Uterus (tissue), 3 donors: ENCODE measurements at regions not wholly inside any gene's neighbourhood (a gene's known extent, or its start where the extent isn't known, plus 50 kb on each side); places are given as distances from the start of the nearest gene placed in this dataset.

Experiments
- DNase-seq, 2 donors: peaks; one replicate each; pipeline ENCODE4 v3.0.0-alpha.2; 2019 to 2020
- H3K27ac ChIP-seq, 2 donors: fragments of 200-600 bp; sonication (generic); 1 replicate in 1 of 2; 2 replicates in 1 of 2; pipeline ENCODE4 v1.5.1; 2016 to 2018
- H3K27me3 ChIP-seq, 2 donors: fragments of 200-600 bp; sonication (generic); one replicate each; pipeline ENCODE4 v1.5.1; 2018 to 2019; ENCODE audit warnings: control low read depth in 1 of 2
- H3K36me3 ChIP-seq, 2 donors: fragments of 200-600 bp; sonication (generic); one replicate each; pipeline ENCODE4 v1.5.1; 2019; ENCODE audit warnings: control low read depth in 1 of 2
- H3K4me1 ChIP-seq, 2 donors: fragments of 200-600 bp; sonication (generic); one replicate each; pipeline ENCODE4 v1.5.1; 2018 to 2019; ENCODE audit warnings: control low read depth in 1 of 2
- H3K4me3 ChIP-seq, 2 donors: fragments of 200-600 bp; sonication (generic); 1 replicate in 1 of 2; 2 replicates in 1 of 2; pipeline ENCODE4 v1.5.1; 2018 to 2019; ENCODE audit warnings: mild to moderate bottlenecking in 1 of 2
- H3K9me3 ChIP-seq, 2 donors: fragments of 200-600 bp; sonication (generic); one replicate each; pipeline ENCODE4 v1.5.1; 2019; ENCODE audit warnings: control low read depth in 1 of 2
- CTCF ChIP-seq, 4 experiments: fragments of 200-600 bp in 2 of 4; fragments of 450-650 bp in 2 of 4; sonication (generic) in 2 of 4; IDR thresholded peaks; one replicate each; pipeline ENCODE4 v1.5.1; 2016 to 2019; ENCODE audit warnings: antibody characterized with exemption in 4 of 4, mild to moderate bottlenecking in 2 of 4, moderate library complexity in 1 of 4
- POLR2A ChIP-seq, 2 donors: fragments of 450-650 bp; IDR thresholded peaks; one replicate each; pipeline ENCODE4 v1.6.1; 2016; ENCODE audit warnings: antibody characterized with exemption in 2 of 2, mild to moderate bottlenecking in 1 of 2, moderate library complexity in 1 of 2
- intact Hi-C: fragments of 100-400 bp; cut with DNase I; formaldehyde crosslinking; loops from one replicate; pipeline ENCODE4 v1.15.1; 2023; ENCODE audit warnings: low total_unique reads
- donor health status: DM: yes; HTN: yes; CAD: no.

GRCh38 chr1:81044708-81045107 is 756.0 kb upstream of the ADGRL2 start:
- no peak overlapping the region for H3K27ac ChIP-seq
- H3K4me1 ChIP-seq, result no peaks in the 10 kb centered on the region
- no peaks in the 10 kb centered on the region for H3K27me3 ChIP-seq
- TF ChIP-seq CTCF (IDR thresholded peaks at IDR 0.05), result no peak
- TF ChIP-seq POLR2A (IDR thresholded peaks at IDR 0.05), result no peak
- H3K4me3 ChIP-seq, result no peak overlapping the region
- no peaks in the 10 kb centered on the region for H3K36me3 ChIP-seq
- DNase-seq, result no peak
- no peaks in the 10 kb centered on the region for H3K9me3 ChIP-seq
- intact Hi-C loops, result no loop called here

GRCh38 chr1:81042225-81042624 is 758.5 kb upstream of the ADGRL2 start:
- H3K4me3 ChIP-seq, result no peak overlapping the region
- intact Hi-C loops, result no loop called here
- H3K27ac ChIP-seq, result no peak overlapping the region
- H3K27me3 ChIP-seq, result no peaks in the 10 kb centered on the region
- TF ChIP-seq CTCF (IDR thresholded peaks at IDR 0.05) (no peak), POLR2A (IDR thresholded peaks at IDR 0.05) (no peak)
- no peaks in the 10 kb centered on the region for H3K4me1 ChIP-seq
- H3K36me3 ChIP-seq, result no peaks in the 10 kb centered on the region
- no peaks in the 10 kb centered on the region for H3K9me3 ChIP-seq
- DNase-seq, result no peak

- no peak for TF ChIP-seq POLR2A (IDR thresholded peaks at IDR 0.05)
- no peak for TF ChIP-seq CTCF (IDR thresholded peaks at IDR 0.05)
- Histone ChIP-seq H3K4me1 (no peaks in the 10 kb centered on the region), H3K36me3 (no peaks in the 10 kb centered on the region), H3K4me3 (no peak overlapping the region), H3K27ac (no peak overlapping the region), H3K9me3 (no peaks in the 10 kb centered on the region), H3K27me3 (no peaks in the 10 kb centered on the region)
- DNase-seq, result no peak
- intact Hi-C loops, result no loop called here
Measured at GRCh38 chr1:81034291-81034690, 766.4 kb upstream of the ADGRL2 start.

- DNase-seq, result no peak
- H3K4me1 ChIP-seq, result no peaks in the 10 kb centered on the region
- H3K27ac ChIP-seq, result no peak overlapping the region
- H3K4me3 ChIP-seq, result no peak overlapping the region
- TF ChIP-seq POLR2A (IDR thresholded peaks at IDR 0.05), result no peak
- TF ChIP-seq CTCF (IDR thresholded peaks at IDR 0.05), result no peak
- intact Hi-C loops, result no loop called here
- H3K36me3 ChIP-seq, result no peaks in the 10 kb centered on the region
- H3K27me3 ChIP-seq, result no peaks in the 10 kb centered on the region
- no peaks in the 10 kb centered on the region for H3K9me3 ChIP-seq
Measured at GRCh38 chr1:81032973-81033425, 767.7 kb upstream of the ADGRL2 start.

- H3K9me3 ChIP-seq, result no peaks in the 10 kb centered on the region
- H3K4me3 ChIP-seq, result no peak overlapping the region
- no peak for TF ChIP-seq CTCF (IDR thresholded peaks at IDR 0.05)
- H3K4me1 ChIP-seq, result no peaks in the 10 kb centered on the region
- H3K27ac ChIP-seq, result no peak overlapping the region
- H3K27me3 ChIP-seq, result no peaks in the 10 kb centered on the region
- no peaks in the 10 kb centered on the region for H3K36me3 ChIP-seq
- intact Hi-C loops, result no loop called here
- no peak for DNase-seq
Measured at GRCh38 chr1:81032374-81032773, 768.4 kb upstream of the ADGRL2 start.
